Right ventricle myocardium superior (tissue), 1 donor: ENCODE measurements at regions not wholly inside any gene's neighbourhood (a gene's known extent, or its start where the extent isn't known, plus 50 kb on each side); places are given as distances from the start of the nearest gene placed in this dataset.

Source experiments
- ATAC-seq: fragments of 200-7000 bp; cut with Tn5 transposase; one replicate; pipeline ENCODE4 v1.9.1; 2020; ENCODE audit warnings: mild to moderate bottlenecking; ENCODE audit not compliant: poor library complexity
- DNase-seq: peaks from one replicate; pipeline ENCODE4 v3.0.0-alpha.2; 2020
- intact Hi-C: fragments of 100-400 bp; cut with DNase I; formaldehyde crosslinking; loops from one replicate; pipeline ENCODE4 v1.11.2; 2022
- donor health status: DM: no; HTN: yes; CAD: no; lungs with severe emphysema.

DNA sequence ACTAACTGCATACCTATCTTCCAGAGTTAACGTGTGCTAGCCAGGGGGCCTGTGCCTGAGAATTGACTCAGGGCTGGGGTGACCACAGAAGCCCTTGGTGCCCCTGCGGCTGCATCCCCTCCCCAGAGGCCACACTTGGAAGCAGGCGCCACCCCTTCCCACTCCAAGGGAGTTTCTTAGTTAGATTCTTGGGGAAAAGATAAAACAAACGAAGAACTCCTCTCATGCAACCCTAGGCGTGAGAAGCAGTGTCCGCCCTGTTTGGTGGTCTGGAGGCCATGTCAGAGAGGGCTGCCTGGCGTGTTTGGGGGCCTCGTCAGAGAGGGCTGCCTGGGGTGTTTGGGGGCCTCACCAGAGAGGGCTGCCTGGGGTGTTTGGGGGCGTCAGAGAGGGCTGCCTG lies 50.3 kb upstream of the HGFAC start:
- DNase-seq, result no peak
- intact Hi-C loops, result no loop called here
- no peak for ATAC-seq
